ENCODE measurements at regions not wholly inside any gene's neighbourhood (a gene's known extent, or its start where the extent isn't known, plus 50 kb on each side); places are given as distances from the start of the nearest gene placed in this dataset.
"Not testable (repeated sequence)": the region's sequence is repeated elsewhere in the genome, so short reads cannot be mapped to it uniquely, and the experiment has no call there.

GRCh38 chr12:59077153-59077552, 156.8 kb upstream of the LRIG3 start:
- FAIRE-seq (no peak), DNase-seq (ENCODE audit: insufficient read length, low spot score) (no peak)
- no peak for TF ChIP-seq POLR2A (IDR thresholded peaks at IDR 0.05; ENCODE audit: low read depth, low read length)

GRCh38 chr12:59076622-59077021, 156.3 kb upstream of the LRIG3 start:
- DNase-seq (ENCODE audit: insufficient read length, low spot score) (no peak), FAIRE-seq (no peak)
- TF ChIP-seq POLR2A (IDR thresholded peaks at IDR 0.05; ENCODE audit: low read depth, low read length) = no peak

- DNase-seq (ENCODE audit: insufficient read length, low spot score) = no peak
- FAIRE-seq = no peak
- TF ChIP-seq POLR2A (IDR thresholded peaks at IDR 0.05; ENCODE audit: low read depth, low read length) = no peak
Measured at GRCh38 chr12:59075968-59076490, 155.7 kb upstream of the LRIG3 start.

- TF ChIP-seq POLR2A (IDR thresholded peaks at IDR 0.05; ENCODE audit: low read depth, low read length) = no peak
- DNase-seq (ENCODE audit: insufficient read length, low spot score) (no peak), FAIRE-seq (no peak)
Measured at GRCh38 chr12:59075141-59075540, 154.8 kb upstream of the LRIG3 start.

GRCh38 chr12:59070322-59070933, 150.1 kb upstream of the LRIG3 start:
- DNase-seq (ENCODE audit: insufficient read length, low spot score) = no peak
- peak; percentile 50 for FAIRE-seq
- no peak for TF ChIP-seq POLR2A (IDR thresholded peaks at IDR 0.05; ENCODE audit: low read depth, low read length)

- TF ChIP-seq POLR2A (IDR thresholded peaks at IDR 0.05; ENCODE audit: low read depth, low read length) = no peak
- no peak for FAIRE-seq
- DNase-seq (ENCODE audit: insufficient read length, low spot score) = no peak
Measured at GRCh38 chr12:59069516-59069915, 149.2 kb upstream of the LRIG3 start.

GRCh38 chr12:59068436-59068835, 148.1 kb upstream of the LRIG3 start:
- FAIRE-seq (no peak), DNase-seq (ENCODE audit: insufficient read length, low spot score) (no peak)
- no peak for TF ChIP-seq POLR2A (IDR thresholded peaks at IDR 0.05; ENCODE audit: low read depth, low read length)

GRCh38 chr12:59067083-59067482, 146.8 kb upstream of the LRIG3 start:
- FAIRE-seq (peak; percentile 89), DNase-seq (ENCODE audit: insufficient read length, low spot score) (no peak)
- no peak for TF ChIP-seq POLR2A (IDR thresholded peaks at IDR 0.05; ENCODE audit: low read depth, low read length)

GRCh38 chr12:59066445-59066844, 146.1 kb upstream of the LRIG3 start:
- no peak for DNase-seq (ENCODE audit: insufficient read length, low spot score)

GRCh38 chr12:59059088-59059935, 139.0 kb upstream of the LRIG3 start:
- DNase-seq (ENCODE audit: insufficient read length, low spot score) (no peak), FAIRE-seq (no peak)

More at GRCh38 chr12:59066445-59066844, 146.1 kb upstream of the LRIG3 start:
- no peak for TF ChIP-seq POLR2A (IDR thresholded peaks at IDR 0.05; ENCODE audit: low read depth, low read length)
- FAIRE-seq = peak; percentile 36

GRCh38 chr12:59056966-59057365, 136.7 kb upstream of the LRIG3 start:
- FAIRE-seq = no peak
- no peak for TF ChIP-seq POLR2A (IDR thresholded peaks at IDR 0.05; ENCODE audit: low read depth, low read length)
- DNase-seq (ENCODE audit: insufficient read length, low spot score) = no peak

More at GRCh38 chr12:59059088-59059935, 139.0 kb upstream of the LRIG3 start:
- no peak for TF ChIP-seq POLR2A (IDR thresholded peaks at IDR 0.05; ENCODE audit: low read depth, low read length)

- TF ChIP-seq POLR2A (IDR thresholded peaks at IDR 0.05; ENCODE audit: low read depth, low read length) = no peak
- FAIRE-seq = peak; percentile 98
- DNase-seq (ENCODE audit: insufficient read length, low spot score) = peak; percentile 42
Measured at GRCh38 chr12:59055204-59055860, 135.0 kb upstream of the LRIG3 start.

GRCh38 chr12:59053266-59053899, 133.1 kb upstream of the LRIG3 start:
- DNase-seq (ENCODE audit: insufficient read length, low spot score); FAIRE-seq: not testable (repeated sequence)

Data from H54 (cell line).